Brain microvascular endothelial cell (primary cell): ENCODE measurements at regions not wholly inside any gene's neighbourhood (a gene's known extent, or its start where the extent isn't known, plus 50 kb on each side); places are given as distances from the start of the nearest gene placed in this dataset.
"Not testable (repeated sequence)": the region's sequence is repeated elsewhere in the genome, so short reads cannot be mapped to it uniquely, and the experiment has no call there.

ENCODE experiments used
- DNase-seq: peaks from one replicate; pipeline ENCODE4 v3.0.0-alpha.2; 2020
- H3K27ac ChIP-seq: fragments of 250-450 bp; sonication (Bioruptor Pico); 2 replicates; pipeline ENCODE4 v1.5.1; 2020; ENCODE audit warnings: mild to moderate bottlenecking, moderate library complexity
- H3K27me3 ChIP-seq: fragments of 250-450 bp; sonication (Bioruptor Pico); replicated peaks from 2 replicates; pipeline ENCODE4 v1.5.1; 2020; ENCODE audit warnings: mild to moderate bottlenecking
- H3K36me3 ChIP-seq: fragments of 250-450 bp; sonication (Bioruptor Pico); replicated peaks from 2 replicates; pipeline ENCODE4 v1.5.1; 2020; ENCODE audit warnings: mild to moderate bottlenecking
- H3K4me3 ChIP-seq: 2 replicates; pipeline ENCODE4 v1.5.1; 2011; ENCODE audit warnings: low read depth, mild to moderate bottlenecking, control low read depth, low read length, moderate library complexity
- in situ Hi-C: cut with HindIII; loops from 2 replicates; pipeline ENCODE4 v1.10.0; 2017; ENCODE audit warnings: low sequenced_read_pairs, low pct_ligation_motif_present
- TF ChIP-seq, protein P1 (sequence below): IDR thresholded peaks from 2 replicates; pipeline ENCODE4 v1.5.1; 2011; ENCODE audit warnings: low read depth, mild to moderate bottlenecking, moderate library complexity, low read length, control low read depth, inconsistent platforms; ENCODE audit errors: missing control alignments

DNA sequence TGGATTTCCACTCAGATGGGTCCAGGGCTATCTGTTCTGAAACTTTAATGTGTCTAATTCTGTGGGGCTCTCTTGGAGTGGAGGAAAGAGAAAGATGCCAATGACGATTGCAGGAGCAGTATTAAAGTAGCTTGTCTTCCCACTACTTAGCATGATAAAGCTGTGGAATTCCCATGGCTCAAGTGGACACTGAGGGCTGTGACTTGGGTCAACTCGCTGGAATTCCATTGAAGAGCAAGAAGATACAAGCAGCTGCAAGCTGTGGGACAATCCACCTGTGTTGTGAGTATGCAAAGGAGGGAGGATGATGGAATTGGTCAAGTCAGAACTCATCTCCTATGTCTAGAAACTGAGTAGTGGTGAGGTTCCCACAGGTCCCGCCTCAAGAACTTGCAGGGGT lies 154.2 kb upstream of the MINDY3 start:
- H3K27me3 ChIP-seq = no peaks in the 10 kb centered on the region
- H3K27ac ChIP-seq = no peak overlapping the region
- no peaks in the 10 kb centered on the region for H3K36me3 ChIP-seq
- in situ Hi-C loops = no loop called here
- no peak overlapping the region for H3K4me3 ChIP-seq
- TF ChIP-seq, protein P1, sequence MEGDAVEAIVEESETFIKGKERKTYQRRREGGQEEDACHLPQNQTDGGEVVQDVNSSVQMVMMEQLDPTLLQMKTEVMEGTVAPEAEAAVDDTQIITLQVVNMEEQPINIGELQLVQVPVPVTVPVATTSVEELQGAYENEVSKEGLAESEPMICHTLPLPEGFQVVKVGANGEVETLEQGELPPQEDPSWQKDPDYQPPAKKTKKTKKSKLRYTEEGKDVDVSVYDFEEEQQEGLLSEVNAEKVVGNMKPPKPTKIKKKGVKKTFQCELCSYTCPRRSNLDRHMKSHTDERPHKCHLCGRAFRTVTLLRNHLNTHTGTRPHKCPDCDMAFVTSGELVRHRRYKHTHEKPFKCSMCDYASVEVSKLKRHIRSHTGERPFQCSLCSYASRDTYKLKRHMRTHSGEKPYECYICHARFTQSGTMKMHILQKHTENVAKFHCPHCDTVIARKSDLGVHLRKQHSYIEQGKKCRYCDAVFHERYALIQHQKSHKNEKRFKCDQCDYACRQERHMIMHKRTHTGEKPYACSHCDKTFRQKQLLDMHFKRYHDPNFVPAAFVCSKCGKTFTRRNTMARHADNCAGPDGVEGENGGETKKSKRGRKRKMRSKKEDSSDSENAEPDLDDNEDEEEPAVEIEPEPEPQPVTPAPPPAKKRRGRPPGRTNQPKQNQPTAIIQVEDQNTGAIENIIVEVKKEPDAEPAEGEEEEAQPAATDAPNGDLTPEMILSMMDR = no peak
- no peak for DNase-seq

DNA sequence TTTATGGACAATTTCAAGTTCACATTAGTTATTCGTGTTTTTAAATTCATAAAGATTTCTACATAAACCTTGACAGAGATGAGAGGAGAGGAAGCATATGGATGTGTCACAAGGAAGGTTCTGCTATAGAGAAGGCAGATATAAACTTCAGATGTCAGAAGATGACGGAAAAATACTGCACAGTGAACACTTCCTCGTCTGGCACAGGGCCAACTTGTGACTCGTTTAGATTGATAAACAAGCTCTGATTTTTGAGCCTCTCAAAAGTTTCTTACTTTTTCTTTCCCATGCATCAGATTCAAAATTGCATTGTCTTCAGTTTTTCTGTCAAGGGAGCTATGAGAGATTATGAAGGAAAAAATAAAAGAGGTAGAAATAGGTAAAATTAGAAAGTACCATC lies 156.4 kb upstream of the MINDY3 start:
- DNase-seq = no peak
- in situ Hi-C loops = no loop called here
- Histone ChIP-seq H3K27ac (no peak overlapping the region), H3K4me3 (no peak overlapping the region), H3K27me3 (no peaks in the 10 kb centered on the region), H3K36me3 (no peaks in the 10 kb centered on the region)
- TF ChIP-seq, protein P1 = no peak

DNA sequence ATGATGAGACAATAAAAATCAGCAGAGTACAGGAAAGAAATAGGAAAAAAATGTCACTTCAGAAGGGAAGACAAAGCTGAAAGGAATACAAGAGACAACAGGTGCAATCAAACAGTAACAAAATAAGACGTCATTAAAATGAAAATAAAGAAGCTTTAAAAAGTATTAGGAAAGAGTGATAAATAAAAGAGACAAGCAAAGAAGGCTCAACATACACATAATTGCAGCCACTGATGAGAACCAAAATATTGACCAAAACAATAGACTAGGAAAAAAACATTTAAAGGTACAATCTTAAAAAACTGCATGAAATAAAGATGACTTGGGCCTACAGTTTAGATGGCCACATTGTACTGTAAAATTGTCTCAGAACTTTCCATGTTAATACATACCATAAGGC lies 160.5 kb upstream of the MINDY3 start:
- in situ Hi-C loops = no loop called here
- no peak for DNase-seq
- no peaks in the 10 kb centered on the region for H3K36me3 ChIP-seq

DNA sequence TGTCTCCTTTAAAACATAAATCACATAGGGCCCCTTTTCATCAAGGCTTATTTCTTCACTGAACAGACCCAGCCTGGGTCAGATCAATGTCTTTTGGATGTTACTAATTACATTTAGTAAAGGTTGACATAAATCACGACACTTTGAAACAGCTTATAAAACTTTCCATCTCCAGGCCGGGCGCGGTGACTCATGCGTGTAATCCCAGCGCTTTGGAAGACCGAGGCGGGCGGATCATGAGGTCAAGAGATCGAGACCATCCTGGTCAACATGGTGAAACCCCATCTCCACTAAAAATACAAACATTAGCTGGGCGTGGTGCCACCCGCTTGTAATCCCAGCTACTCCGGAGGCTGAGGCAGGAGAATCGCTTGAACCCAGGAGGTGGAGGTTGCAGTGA lies 166.5 kb upstream of the MINDY3 start:
- H3K27ac ChIP-seq, H3K36me3 ChIP-seq, H3K27me3 ChIP-seq, H3K4me3 ChIP-seq, DNase-seq, in situ Hi-C loops: not testable (repeated sequence)

More for the DNA sequence above, 160.5 kb upstream of the MINDY3 start:
- Histone ChIP-seq H3K27ac (no peak overlapping the region), H3K4me3 (no peak overlapping the region), H3K27me3 (no peaks in the 10 kb centered on the region)
- TF ChIP-seq, protein P1 = no peak

DNA sequence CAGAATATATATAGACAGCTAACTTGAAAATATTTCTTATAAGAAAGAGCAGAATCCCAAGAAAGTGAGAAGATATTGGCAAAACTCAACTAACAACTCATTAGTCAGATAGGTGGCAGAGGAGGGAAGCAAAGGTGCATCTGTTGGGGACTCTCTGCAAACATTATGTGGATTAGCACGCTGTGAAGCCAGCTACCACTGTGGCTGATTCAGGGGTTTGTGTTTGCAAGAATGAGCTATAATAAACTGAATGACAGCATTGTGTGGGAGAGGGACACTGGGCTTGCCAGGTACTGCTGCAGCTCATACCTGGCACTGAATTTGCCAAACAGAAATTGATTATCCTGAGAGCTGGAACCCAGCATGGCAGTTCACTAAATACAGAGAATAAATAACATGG lies 170.3 kb upstream of the MINDY3 start:
- Histone ChIP-seq H3K27me3 (no peaks in the 10 kb centered on the region), H3K27ac (no peak overlapping the region), H3K36me3 (no peaks in the 10 kb centered on the region), H3K4me3 (no peak overlapping the region)
- in situ Hi-C loops = no loop called here
- DNase-seq = no peak
- TF ChIP-seq, protein P1 = no peak

DNA sequence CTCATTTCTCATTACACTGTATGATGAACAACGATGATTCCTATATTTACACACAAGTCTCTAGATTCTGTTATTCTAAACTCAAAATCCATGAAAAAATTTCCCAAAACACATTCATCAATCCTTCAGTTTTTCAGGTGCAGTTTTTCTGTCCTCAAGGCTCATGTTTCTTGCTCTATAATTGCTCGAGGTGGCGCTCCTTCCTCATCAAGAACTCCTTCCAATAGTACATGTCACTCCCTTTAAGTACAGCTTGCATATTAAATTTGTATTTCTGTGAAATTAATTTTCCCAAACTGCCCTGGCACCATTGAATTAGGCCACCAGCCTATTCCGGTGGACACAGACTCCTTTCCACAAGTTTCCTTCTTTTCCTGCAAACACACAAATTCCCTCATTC lies 188.7 kb upstream of the MINDY3 start:
- TF ChIP-seq, protein P1 = no peak
- no peak overlapping the region for H3K27ac ChIP-seq
- no peaks in the 10 kb centered on the region for H3K27me3 ChIP-seq
- no peak for DNase-seq
- in situ Hi-C loops = no loop called here
- H3K36me3 ChIP-seq = no peaks in the 10 kb centered on the region
- no peak overlapping the region for H3K4me3 ChIP-seq
